ENCODE measurements at regions not wholly inside any gene's neighbourhood (a gene's known extent, or its start where the extent isn't known, plus 50 kb on each side); places are given as distances from the start of the nearest gene placed in this dataset.

- DNase-seq: no peak
These were observed 66.4 kb upstream of the DAB2 start for GRCh38 chr5:39491210-39491609.

- DNase-seq: no peak
These were observed 64.5 kb upstream of the DAB2 start for GRCh38 chr5:39489263-39489662.

- DNase-seq: no peak
These were observed 62.0 kb upstream of the DAB2 start for GRCh38 chr5:39486790-39487189.

- no peak for DNase-seq
These were observed 61.6 kb upstream of the DAB2 start for GRCh38 chr5:39486361-39486760.

GRCh38 chr5:39485079-39485478 lies 60.3 kb upstream of the DAB2 start:
- no peak for DNase-seq

- DNase-seq: no peak
These were observed 59.9 kb upstream of the DAB2 start for GRCh38 chr5:39484673-39485072.

GRCh38 chr5:39482098-39482497 lies 57.3 kb upstream of the DAB2 start:
- no peak for DNase-seq

GRCh38 chr5:39479537-39479936 lies 54.8 kb upstream of the DAB2 start:
- no peak for DNase-seq

- no peak for DNase-seq
These were observed 54.1 kb upstream of the DAB2 start for GRCh38 chr5:39478863-39479262.

- DNase-seq: no peak
These were observed 52.1 kb upstream of the DAB2 start for GRCh38 chr5:39476843-39477220.

- peak in 1 of 2 donors; percentile 32 for DNase-seq
These were observed 51.4 kb upstream of the DAB2 start for GRCh38 chr5:39475881-39476842.

GRCh38 chr5:39475159-39475571 lies 50.4 kb upstream of the DAB2 start:
- DNase-seq: no peak
